ENCODE measurements at regions not wholly inside any gene's neighbourhood (a gene's known extent, or its start where the extent isn't known, plus 50 kb on each side); places are given as distances from the start of the nearest gene placed in this dataset.

- TF ChIP-seq CTCF (conservative IDR thresholded peaks at IDR 0.05) (no peak), EZH2 (IDR thresholded peaks at IDR 0.05; ENCODE audit: low read depth) (no peak)
- Histone ChIP-seq H2AFZ (peak overlapping the region; percentile 76; the same call in 1 of the 2 replicates), H3K79me2 (ENCODE audit: low read depth) (peaks cover 9% of the 10 kb centered on the region; the same call in 1 of the 2 replicates), H3K9me2 (ENCODE audit: insufficient read depth) (no peaks in the 10 kb centered on the region), H4K20me1 (ENCODE audit: insufficient read depth) (no peaks in the 10 kb centered on the region), H3K27ac (no peak overlapping the region), H3K27me3 (ENCODE audit: insufficient read depth, low read depth) (no peaks in the 10 kb centered on the region), H3F3A (ENCODE audit: insufficient read depth, low read depth) (peaks cover 17% of the 10 kb centered on the region; the same call in 1 of the 2 replicates), H3K4me3 (no peak overlapping the region; the same call in 1 of the 2 replicates), H3K4me1 (replicated peaks; ENCODE audit: insufficient read depth) (peaks cover 44% of the 10 kb centered on the region), H3K36me3 (ENCODE audit: low read depth) (no peaks in the 10 kb centered on the region), H3K4me2 (peak overlapping the region; percentile 70), H3K9me3 (ENCODE audit: insufficient read depth, low read depth) (no peaks in the 10 kb centered on the region)
- no peak for DNase-seq
- ChIA-PET POLR2A (ENCODE audit: unreplicated experiment) (interaction anchor here (0.6 kb wide), 1 partner anchor 517 kb away, joined by 3 read pairs; no protein-coding TSS in a partner anchor), CTCF (interaction anchor here (1.3 kb wide), 1 partner anchor 60 kb away, joined by 4 read pairs; no protein-coding TSS in a partner anchor)
- intact Hi-C loops (cut with micrococcal nuclease; ENCODE audit: unreplicated experiment) = loop anchor here (2.0 kb wide), 1 partner anchor 60 kb away; no protein-coding TSS in a partner anchor
- BruUV-seq (replicated peaks) = no TSS peak
These were observed 62.8 kb upstream of the CIBAR2 start for GRCh38 chr16:85174871-85175723.

GRCh38 chr16:85175724-85176233, 63.5 kb upstream of the CIBAR2 start:
- DNase-seq = no peak
- no peaks in the 10 kb centered on the region for H4K20me1 ChIP-seq (ENCODE audit: insufficient read depth)
- no peaks in the 10 kb centered on the region for H3K9me3 ChIP-seq (ENCODE audit: insufficient read depth, low read depth)
- no peak overlapping the region for H3K27ac ChIP-seq
- intact Hi-C loops (cut with micrococcal nuclease; ENCODE audit: unreplicated experiment) = loop anchor here (2.0 kb wide), 1 partner anchor 61 kb away; no protein-coding TSS in a partner anchor
- peaks cover 37% of the 10 kb centered on the region for H3K4me1 ChIP-seq (replicated peaks; ENCODE audit: insufficient read depth)
- no peak for TF ChIP-seq EZH2 (IDR thresholded peaks at IDR 0.05; ENCODE audit: low read depth)
- peaks cover 17% of the 10 kb centered on the region; the same call in 1 of the 2 replicates for H3F3A ChIP-seq (ENCODE audit: insufficient read depth, low read depth)
- H2AFZ ChIP-seq = no peak overlapping the region
- ChIA-PET CTCF (no interaction called here), POLR2A (ENCODE audit: unreplicated experiment) (no interaction called here)
- no TSS peak for BruUV-seq (replicated peaks)
- no peaks in the 10 kb centered on the region for H3K27me3 ChIP-seq (ENCODE audit: insufficient read depth, low read depth)
- no peak overlapping the region for H3K4me2 ChIP-seq
- no peak overlapping the region for H3K4me3 ChIP-seq
- H3K36me3 ChIP-seq (ENCODE audit: low read depth) = no peaks in the 10 kb centered on the region
- H3K79me2 ChIP-seq (ENCODE audit: low read depth) = peaks cover 9% of the 10 kb centered on the region; the same call in 1 of the 2 replicates
- H3K9me2 ChIP-seq (ENCODE audit: insufficient read depth) = no peaks in the 10 kb centered on the region

GRCh38 chr16:85176541-85177447, 64.5 kb upstream of the CIBAR2 start:
- H3K79me2 ChIP-seq (ENCODE audit: low read depth) = peaks cover 9% of the 10 kb centered on the region; the same call in 1 of the 2 replicates
- intact Hi-C loops (cut with micrococcal nuclease; ENCODE audit: unreplicated experiment) = no loop called here
- TF ChIP-seq EZH2 (IDR thresholded peaks at IDR 0.05; ENCODE audit: low read depth) = no peak
- no peak for TF ChIP-seq CTCF (conservative IDR thresholded peaks at IDR 0.05)

More at GRCh38 chr16:85176541-85177447, 64.5 kb upstream of the CIBAR2 start:
- ChIA-PET POLR2A (ENCODE audit: unreplicated experiment) (no interaction called here), CTCF (no interaction called here)
- H3K27me3 ChIP-seq (ENCODE audit: insufficient read depth, low read depth) = no peaks in the 10 kb centered on the region
- H3K9me3 ChIP-seq (ENCODE audit: insufficient read depth, low read depth) = no peaks in the 10 kb centered on the region
- H3K4me2 ChIP-seq = no peak overlapping the region
- no peak overlapping the region for H3K27ac ChIP-seq
- H3K9me2 ChIP-seq (ENCODE audit: insufficient read depth) = no peaks in the 10 kb centered on the region
- peaks cover 17% of the 10 kb centered on the region; the same call in 1 of the 2 replicates for H3F3A ChIP-seq (ENCODE audit: insufficient read depth, low read depth)
- BruUV-seq (replicated peaks) = no TSS peak
- no peak overlapping the region for H2AFZ ChIP-seq
- H3K4me1 ChIP-seq (replicated peaks; ENCODE audit: insufficient read depth) = peaks cover 33% of the 10 kb centered on the region
- H3K4me3 ChIP-seq = no peak overlapping the region
- no peaks in the 10 kb centered on the region for H4K20me1 ChIP-seq (ENCODE audit: insufficient read depth)
- H3K36me3 ChIP-seq (ENCODE audit: low read depth) = no peaks in the 10 kb centered on the region
- peak in 1 of 2 experiments; percentile 22 for DNase-seq

Measured in PC-9 (cell line).